HG03039 (cell line): ENCODE measurements at regions not wholly inside any gene's neighbourhood (a gene's known extent, or its start where the extent isn't known, plus 50 kb on each side); places are given as distances from the start of the nearest gene placed in this dataset.

ENCODE experiments used
- ATAC-seq: cut with Tn5 transposase; IDR thresholded peaks from one replicate; pipeline ENCODE4 v1.9.1; 2021; ENCODE audit warnings: mild to moderate bottlenecking, moderate library complexity; ENCODE audit not compliant: unreplicated experiment

DNA sequence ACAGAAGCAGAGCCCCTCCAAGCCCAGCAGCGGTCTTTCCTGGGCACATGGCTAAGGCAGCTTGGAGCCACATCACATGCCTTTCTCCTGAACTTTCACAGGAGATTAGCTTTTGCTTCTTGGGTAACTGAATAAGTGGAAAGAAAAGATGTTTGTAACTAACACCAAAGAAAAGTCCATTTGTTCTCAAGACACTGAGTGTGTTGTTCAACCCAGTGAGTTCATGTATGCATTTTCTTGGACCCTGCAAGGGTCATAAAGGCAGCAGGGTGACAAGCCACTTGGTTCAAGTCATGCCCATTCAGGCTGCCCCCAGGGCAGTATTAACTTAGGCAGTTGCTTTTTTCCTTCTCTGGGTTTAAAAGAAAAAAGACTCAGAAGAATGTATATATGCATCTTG is 203.4 kb downstream of the FAM76B start:
- no peak for ATAC-seq

DNA sequence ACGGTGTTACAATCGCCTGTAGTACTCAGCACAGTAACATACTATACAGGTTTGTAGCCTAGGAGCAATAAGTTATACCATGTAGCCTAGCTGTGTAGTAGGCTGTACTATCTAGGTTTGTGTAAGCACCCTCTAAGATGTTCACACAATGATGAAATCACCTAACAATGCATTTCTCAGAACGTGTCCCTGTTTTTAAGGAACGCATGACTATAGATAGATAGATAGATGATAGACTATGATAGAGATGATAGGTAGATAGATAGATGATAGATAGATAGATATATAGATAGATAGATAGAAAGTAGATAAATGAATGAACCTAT is 203.9 kb downstream of the FAM76B start:
- no peak for ATAC-seq

DNA sequence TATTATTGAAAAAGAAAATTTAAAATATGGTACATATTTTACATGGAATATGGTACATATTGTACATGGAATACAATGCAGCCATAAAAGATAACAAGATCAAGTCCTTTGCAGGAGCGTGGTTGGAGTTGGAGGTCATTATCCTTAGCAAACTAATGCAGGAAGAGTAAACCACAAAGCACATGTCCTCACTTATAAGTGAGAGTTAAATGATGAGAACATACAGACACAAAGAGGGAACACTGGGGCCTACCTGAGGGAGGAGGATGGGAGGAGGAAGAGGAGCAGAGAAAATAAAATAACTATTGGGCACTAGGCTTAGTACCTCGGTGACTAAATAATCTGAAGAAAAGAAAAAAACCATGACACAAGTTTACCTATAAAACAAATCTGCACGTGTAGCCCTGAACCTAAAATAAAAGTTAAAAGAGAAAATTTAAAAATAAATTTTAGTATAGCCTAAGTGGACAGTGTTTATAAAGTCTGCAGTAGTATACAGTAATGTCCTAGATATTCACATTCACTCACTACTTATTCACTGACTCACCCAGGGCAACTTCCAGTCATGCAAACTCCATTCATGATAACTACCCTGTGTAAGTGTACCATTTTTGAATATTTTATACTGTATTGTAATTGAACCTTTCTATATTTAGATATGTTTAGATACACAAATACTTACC is 204.4 kb downstream of the FAM76B start:
- ATAC-seq: no peak

DNA sequence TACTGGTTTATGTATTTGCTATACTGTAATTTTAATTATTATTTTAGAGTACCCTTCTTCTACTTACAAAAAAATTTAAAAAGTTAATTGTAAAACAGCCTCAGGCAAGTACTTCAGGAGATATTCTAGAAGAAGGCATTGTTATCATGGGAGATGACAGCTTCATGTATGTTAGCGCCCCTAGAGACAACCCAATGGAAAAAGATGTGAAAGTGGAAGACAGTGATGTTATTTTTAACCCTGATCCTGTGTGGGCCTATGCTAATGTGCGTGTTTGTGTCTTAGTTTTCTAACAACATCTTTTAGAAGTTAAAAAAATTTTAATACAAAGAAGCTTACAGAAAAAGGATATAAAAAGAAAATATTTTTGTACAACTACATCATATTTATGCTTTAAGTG is 205.0 kb downstream of the FAM76B start:
- no peak for ATAC-seq

DNA sequence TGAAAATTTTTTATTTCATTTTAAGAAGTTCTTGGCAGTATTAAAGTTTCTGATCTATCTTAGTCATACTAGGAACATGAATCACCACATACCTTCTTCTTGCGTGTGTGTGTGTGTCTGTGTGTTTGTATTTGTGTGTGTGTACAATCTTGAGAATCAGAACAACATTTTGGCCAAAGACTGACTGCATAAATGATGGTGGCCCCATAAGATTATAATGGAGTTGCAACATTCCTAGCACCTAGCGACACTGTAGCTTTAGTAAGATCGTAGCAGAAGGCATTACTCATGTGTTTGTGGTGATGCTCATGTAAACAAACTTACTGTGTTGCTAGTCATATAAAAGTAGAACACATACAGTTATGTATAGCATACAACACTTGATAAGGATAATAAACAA is 205.4 kb downstream of the FAM76B start:
- no peak for ATAC-seq

DNA sequence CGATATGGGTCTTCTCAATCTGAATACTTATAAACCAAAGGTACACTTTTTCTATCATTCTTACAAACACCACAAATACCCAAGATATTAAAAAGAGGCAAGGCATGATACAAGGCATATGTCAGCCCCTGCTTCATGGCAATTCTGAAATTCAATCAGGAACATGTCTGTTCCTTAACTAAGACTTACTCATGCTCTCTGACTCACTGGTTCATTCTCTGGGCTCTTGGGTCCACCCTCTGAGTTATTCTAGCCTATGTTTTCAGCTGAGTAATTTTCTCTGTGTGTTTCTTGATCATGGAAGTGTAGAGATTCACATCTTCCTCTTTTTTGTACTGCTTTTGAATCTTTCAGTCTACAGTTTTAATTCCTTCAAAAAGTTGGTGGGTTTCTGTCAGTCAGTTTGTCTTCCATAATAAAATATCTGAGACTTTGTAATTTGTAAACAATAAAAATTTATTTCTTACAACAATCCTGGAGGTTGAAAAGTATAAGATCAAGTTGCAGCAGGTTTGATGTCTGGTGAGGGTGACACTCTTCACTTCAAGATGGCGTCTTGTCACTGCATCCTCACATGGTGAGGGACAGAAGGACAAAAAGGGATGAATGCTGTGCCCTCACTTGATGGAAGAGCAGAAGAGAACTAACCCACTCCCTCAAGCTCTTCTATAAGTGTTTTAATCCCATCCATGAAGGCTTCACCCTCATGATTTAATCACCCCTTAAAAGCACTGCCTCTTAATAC is 211.7 kb downstream of the FAM76B start:
- ATAC-seq: no peak

DNA sequence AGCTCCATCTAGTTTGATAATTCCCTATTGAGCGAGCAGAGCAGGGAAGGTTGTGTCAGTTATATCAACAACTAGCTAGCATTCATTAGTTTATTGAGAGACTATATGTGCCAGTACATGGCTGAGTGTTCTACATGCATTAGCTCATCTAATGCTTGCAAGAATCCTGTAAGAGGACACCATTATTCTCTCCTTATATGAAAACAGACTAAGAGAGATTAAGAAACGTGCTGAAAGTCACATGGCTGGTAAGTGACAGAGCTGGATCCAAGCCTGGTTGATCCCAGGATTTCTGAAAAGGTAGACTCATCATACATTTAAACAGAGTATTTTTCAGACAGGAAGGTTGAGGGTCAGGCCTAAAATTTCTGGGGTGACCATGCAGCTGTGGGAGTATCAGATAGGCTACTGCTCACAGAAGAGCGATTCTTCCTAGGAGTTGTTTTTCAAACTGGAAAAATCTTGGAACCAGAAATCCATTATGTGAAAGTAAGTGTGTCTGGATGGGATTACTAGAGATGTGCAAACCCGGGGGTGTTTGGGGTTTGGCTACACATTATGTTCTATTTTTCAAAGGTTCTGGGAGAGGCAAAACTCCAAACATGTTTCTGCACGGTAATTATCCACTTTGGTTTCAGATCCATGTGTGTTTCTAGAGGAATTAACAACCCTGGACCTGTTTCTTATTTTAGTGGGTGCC is 213.3 kb downstream of the FAM76B start:
- no peak for ATAC-seq

DNA sequence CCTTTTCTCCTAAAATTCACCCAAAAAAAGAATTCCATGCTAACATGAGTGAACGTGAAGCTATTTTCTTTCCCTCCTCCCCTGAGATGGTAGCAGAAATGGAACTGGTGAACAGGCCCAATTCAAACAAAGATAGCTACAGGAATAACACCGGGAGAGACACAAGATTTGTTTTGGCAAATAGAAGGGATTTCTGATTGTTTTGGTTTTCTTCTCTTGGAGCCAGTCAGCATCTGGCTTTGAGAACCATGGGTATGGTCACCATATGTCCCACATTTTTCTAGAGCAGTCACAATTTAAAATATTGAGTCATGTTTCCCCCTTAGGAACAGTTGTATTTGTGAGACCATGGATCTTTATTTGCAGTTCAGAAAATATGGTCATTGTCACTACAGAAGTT is 214.1 kb downstream of the FAM76B start:
- ATAC-seq: no peak

DNA sequence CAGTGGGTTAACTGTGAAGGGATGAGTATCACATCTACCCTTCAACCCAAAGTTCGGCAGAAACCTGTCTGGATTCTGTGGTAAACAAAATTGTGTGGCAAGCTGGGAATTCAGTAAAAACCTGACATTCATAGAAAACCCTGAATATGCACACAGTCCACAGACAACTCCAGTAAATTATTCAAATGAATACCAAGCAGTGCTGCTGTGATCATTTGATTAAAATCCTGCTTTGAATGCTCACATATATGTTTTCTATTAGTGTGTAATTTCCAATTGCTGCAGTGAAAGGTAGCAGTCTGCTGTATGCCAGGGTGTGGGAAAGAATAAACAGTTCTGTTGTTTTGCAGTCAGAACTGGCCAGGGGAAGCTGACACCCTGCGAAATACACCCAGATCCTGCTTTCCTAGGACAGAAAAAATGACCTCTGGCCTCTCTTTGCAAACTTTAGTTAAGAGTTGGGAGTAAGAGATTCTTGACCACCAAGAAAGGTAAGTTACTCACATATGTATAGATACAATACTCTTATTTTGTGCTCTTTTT is 217.8 kb downstream of the FAM76B start:
- no peak for ATAC-seq

DNA sequence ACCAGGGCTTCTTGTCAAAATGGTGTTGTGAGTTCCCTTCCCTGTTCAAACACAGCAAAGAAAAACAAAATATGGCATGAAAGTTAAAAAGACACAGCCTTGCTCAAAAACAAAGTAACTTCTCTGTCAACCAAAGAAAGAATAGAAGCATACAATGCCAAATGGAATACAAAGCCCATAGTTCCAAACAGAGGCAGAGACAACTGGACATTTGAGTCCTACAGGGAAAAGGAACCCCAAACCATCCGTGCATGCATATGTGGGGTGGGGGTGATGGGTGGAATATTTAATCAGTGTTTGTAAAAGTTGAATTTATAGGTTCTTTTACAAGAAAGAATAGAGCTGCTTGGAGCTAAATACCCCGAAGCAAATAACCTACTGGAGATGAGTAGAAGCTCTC is 218.7 kb downstream of the FAM76B start:
- no peak for ATAC-seq

DNA sequence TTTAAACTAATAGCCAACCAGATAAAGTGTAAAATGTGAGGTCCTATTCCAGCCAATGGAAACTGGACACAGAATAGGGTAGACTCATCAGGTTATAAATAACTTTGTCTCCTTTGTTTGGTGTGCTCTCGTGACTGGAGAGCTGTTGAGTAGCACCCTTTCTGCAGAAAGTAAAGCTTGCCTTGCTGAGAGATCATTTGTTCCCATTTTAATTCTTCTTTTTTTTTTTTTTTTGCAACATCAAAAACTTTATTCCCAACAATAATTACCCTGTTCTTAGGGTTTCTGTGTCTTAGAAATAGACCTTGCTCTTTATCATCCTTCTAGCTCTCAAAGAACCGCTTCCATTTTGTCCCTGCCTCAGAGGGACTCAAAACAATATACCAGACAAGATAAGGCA is 220.4 kb downstream of the FAM76B start:
- no peak for ATAC-seq

DNA sequence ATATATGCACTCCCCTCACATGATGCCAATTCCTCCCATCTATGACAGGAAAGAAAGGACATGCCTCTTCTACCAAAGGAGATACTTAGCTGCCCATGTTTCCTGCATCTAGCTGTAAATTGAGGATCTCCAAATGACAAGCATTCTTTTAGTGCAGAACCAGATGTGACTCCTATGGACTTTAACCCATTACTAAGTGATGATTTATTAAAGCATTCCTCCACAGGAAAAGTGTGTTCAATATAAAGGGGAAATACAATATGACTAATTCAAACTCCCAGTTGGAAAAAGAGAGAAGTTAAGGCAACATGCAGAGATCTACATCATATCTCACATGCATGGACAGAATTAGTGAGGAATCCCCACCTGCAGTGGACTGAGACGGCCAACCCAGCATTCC is 221.3 kb downstream of the FAM76B start:
- ATAC-seq: no peak

DNA sequence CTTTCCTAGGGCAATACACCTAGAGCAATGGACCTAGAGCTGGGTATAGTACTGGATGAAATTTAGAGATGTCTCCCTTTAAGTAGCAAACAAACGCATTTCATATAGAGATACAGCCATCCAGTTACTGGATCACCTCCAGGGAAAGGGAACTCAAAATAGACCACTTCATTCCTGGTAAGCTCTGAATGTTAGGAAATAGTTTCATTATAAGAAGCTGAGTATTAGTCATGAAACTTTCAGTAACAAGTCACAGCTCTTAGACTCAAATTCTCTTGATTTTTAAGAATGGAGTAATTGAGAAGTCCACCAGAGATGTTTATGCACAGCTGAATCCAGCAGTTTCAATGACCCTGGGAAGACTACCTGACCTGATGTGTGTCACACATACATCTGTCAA is 221.9 kb downstream of the FAM76B start:
- ATAC-seq: no peak

DNA sequence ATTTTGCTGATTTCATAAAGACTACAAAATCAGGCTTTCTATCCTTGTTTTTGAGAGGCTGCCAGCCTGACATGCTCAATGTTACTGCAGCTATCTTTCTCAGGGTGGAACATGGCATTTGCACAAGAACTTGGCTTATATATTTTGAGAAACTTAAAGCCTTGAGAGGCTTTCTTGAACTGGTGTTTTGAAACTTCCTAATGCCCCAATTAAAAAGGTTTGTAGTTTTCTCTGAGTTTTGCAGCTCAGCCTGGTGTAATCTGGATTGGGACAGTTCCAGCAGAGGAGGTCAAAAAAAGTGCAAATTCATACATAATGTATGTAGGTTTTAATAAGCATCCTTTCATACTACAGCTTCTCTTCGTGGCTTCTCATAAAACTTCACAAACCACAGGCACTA is 223.4 kb downstream of the FAM76B start:
- no peak for ATAC-seq

DNA sequence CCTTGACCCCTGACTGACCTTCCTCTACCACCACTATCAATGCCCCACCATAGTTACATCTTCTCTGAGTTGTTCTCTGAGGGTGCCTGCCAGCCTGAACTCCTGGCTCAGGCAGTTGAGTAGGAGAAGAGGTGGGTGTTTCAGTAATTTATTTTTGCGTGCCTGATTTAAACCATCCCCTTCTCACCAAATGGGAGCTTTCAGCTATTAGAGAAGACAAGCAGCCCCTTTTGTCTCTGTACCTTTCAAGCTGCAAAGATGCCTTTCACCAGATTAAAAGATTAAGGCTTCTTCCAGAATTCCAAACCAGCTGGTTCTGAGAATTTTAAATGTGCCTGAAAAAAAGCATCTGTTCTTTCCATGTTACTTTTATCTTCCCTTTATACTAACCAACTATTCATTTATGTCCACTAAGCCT is 223.8 kb downstream of the FAM76B start:
- ATAC-seq: no peak

DNA sequence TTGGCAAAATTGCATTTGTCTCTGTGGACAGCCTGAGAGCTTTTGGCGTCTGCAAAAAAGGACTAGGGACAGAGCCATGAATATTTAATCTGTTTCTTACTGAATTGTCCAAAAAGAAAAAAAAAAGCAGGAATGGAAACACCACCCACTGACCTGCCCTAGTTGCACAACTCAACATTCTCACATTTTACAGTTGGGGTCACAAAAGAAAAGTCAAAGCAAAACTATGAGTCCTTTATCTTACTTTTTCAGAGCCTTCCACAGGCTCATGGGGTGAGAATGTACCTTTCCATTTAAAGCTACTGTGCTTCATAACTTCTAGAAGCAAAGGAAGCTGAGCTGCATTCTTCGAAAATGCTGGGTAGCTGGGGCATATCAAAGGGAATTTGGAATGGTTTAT is 225.7 kb downstream of the FAM76B start:
- no peak for ATAC-seq

DNA sequence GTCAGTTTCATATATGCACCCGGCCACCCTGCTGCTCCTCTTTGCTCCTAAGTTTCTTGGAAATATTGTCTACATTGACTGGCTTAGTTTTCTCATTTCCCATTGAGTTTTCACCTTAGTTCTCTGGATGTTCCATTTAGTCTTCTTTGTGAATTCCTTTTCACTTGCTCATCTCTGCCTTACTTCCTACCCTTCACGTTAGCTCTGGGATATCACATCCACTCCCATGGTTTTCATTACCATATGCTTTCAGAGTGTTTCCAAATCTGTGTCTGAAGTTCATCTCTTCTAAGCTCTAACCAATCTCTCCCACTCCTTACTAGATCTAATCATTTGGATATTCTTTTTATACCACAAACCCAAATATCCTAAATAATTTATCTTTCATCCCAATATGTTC is 226.4 kb downstream of the FAM76B start:
- no peak for ATAC-seq

DNA sequence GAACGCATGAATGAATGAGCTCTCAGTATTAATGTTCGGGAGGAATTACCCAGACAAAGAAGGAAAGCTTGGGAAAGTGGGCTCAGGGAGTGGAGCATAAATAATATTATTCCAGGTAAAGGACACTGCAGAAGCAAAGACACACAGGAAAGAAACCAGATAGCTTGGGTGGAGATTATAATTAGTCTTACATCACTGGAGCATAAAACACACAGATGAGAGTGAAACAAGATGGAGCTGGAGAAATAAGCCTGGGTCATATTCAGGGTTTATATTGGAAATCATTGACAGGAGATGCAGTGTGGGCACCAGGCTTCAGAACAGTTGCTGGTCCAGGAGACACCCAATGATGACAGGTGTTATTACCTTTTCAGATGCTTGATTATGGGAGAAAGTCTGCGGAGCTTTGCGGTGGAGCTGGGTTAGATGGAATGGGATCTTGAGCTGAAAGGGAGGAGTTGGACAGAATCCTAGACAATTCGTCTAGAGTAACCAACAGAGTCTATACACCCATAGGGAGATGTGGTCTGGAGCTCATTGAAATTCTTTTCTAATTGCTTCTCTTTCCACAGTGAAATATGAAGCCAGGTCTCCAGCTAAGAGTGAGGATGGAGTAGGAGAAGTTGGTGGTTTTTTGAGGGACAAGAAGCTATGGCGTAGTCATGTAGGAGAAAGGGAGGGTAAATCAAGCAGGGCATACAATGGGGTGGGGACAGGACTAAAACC is 227.2 kb downstream of the FAM76B start:
- no peak for ATAC-seq

DNA sequence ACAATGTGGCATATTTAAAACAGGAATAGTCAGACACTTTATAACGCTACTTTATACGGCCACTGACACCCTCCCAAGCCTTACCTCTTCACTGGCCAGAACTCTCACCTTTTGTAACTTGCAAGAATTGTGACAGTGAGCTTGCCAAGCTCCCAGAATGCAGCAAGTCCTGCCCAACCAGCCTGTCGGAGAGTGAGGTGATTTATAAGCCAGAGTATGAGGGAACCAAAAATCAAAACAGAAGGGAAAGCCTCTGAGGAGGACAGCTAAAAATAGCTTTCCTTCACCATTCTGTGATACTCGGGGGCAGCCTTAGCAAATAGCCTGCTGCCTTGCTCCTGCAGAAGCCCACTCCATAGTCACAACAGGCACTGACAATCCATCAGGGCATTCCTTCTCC is 229.7 kb downstream of the FAM76B start:
- no peak for ATAC-seq

DNA sequence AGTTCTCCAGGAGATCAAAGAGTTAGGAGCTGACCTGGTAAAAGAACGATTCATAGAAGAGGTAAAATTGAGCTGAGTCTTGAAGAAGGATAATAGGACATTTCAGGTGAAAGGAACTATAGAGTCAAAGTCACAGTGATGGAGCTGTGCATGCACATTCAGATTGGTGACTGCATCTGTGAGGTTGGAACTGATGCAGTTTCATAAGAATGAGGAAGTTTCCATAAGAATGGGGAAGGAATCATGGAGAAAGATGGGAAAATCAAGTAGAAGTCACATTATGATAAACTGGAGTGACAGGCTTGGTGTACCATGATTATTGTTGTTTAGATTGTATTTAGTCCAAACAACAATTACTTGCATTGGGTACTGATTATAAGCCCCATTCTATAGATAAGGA is 232.2 kb downstream of the FAM76B start:
- no peak for ATAC-seq
